Right cardiac atrium (tissue), 5 donors: ENCODE measurements at regions not wholly inside any gene's neighbourhood (a gene's known extent, or its start where the extent isn't known, plus 50 kb on each side); places are given as distances from the start of the nearest gene placed in this dataset.

Source experiments
- ATAC-seq, 2 donors: fragments of 200-7000 bp; cut with Tn5 transposase; one replicate each; pipeline versions ENCODE4 v1.8.0 to v1.9.1; 2020; ENCODE audit warnings: moderate library complexity in 2 of 2, mild to moderate bottlenecking in 1 of 2
- DNase-seq, 3 donors: peaks; one replicate each; pipeline ENCODE4 v3.0.0-alpha.2; 2020
- H3K27ac ChIP-seq: one replicate; pipeline ENCODE4 v1.5.1; 2013; ENCODE audit warnings: mild to moderate bottlenecking, low read length, control low read depth, moderate library complexity
- H3K27me3 ChIP-seq: one replicate; pipeline ENCODE4 v1.6.1; 2013; ENCODE audit not compliant: control insufficient read depth, insufficient read depth
- H3K4me1 ChIP-seq: one replicate; pipeline ENCODE4 v1.6.1; 2013; ENCODE audit warnings: low read length; ENCODE audit not compliant: control insufficient read depth, insufficient read depth
- H3K4me3 ChIP-seq: one replicate; pipeline ENCODE4 v1.5.1; 2013; ENCODE audit warnings: low read length, control low read depth
- H3K9me3 ChIP-seq: one replicate; pipeline ENCODE4 v1.6.1; 2013; ENCODE audit warnings: low read length; ENCODE audit not compliant: control insufficient read depth
- WGBS: extraction: QIAGEN DNeasy Blood & Tissue Kit; methylation state at CpG from one replicate; pipeline ENCODE4 v1.1.7; 2013; 5-methylcytosine and 5-hydroxymethylcytosine counted together
- intact Hi-C, 4 donors: fragments of 100-400 bp; cut with DNase I; formaldehyde crosslinking; loops; one replicate each; pipeline versions ENCODE4 v1.11.0 to v1.14.0; 2022 to 2023
- donor health status: healthy with polysubstance abuse.
- donor health status: DM: no; HTN: yes; CAD: no.
- donor health status: DM: no; HTN: no; CAD: no.
- donor health status: DM: no; HTN: yes; CAD: no; lungs with severe emphysema.
- donor health status: DM: yes; HTN: yes; CAD: no.

DNA sequence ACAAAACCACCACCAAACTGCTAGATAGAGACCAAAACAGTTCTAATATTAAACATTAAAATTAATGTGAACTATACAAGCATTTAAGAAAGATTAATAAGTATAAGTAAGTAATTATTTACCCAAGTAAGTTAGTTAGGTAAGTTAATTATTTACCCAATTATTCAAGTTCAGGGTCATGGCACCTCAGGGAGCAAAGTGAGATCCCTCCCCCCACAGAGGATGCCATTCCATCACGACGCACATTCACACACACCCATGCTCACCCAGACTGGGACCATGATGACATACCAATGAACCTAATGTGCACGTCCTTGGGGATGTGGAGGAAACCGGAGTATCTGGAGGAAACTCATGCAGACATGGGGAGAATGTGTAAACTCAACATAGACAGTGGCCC lies 229.1 kb downstream of the NR2F2 start:
- 89% methylated on average over 4 of the region's 4 CpGs for WGBS
- intact Hi-C loops, result no loop called here

DNA sequence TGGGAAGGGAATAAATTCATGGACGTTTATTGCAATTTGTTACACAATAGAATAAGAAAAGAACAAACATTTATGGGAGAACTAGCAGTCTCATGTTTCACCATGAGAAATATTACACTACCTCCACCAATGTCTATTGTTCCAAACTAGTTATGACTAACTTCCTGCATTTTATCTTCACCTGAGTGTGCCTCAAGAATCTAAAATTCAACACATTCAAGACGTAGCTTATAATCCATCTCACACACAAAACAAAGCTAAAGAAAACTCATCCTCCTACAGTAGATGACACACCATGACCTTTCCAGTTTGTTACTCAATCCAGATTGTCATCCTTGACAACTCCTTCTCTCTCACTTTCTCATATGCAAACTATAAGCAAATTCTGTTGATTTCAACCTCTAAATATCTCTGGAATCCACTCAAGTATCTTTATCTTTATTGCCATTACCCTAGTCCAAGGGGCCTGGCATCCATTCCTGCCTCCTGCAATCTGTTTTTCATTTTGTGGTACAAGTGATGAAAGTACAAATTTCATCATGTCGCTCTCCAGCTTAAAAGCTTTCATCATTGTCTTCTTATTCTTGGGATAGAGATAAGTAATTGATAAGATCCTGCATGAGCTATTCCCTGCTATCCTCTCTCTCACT lies 229.9 kb downstream of the NR2F2 start:
- intact Hi-C loops, result no loop called here
- 44% methylated on average over 3 of the region's 3 CpGs for WGBS
- H3K4me3 ChIP-seq, result no peak overlapping the region
- no peak for DNase-seq
- no peaks in the 10 kb centered on the region for H3K27me3 ChIP-seq
- H3K27ac ChIP-seq, result no peak overlapping the region
- no peak for ATAC-seq
- H3K4me1 ChIP-seq, result no peaks in the 10 kb centered on the region
- no peaks in the 10 kb centered on the region for H3K9me3 ChIP-seq

More for the DNA sequence above, 229.1 kb downstream of the NR2F2 start:
- H3K4me1 ChIP-seq, result no peaks in the 10 kb centered on the region
- H3K27ac ChIP-seq, result no peak overlapping the region
- DNase-seq (no peak), ATAC-seq (no peak)
- no peak overlapping the region for H3K4me3 ChIP-seq
- no peaks in the 10 kb centered on the region for H3K9me3 ChIP-seq
- H3K27me3 ChIP-seq, result no peaks in the 10 kb centered on the region

DNA sequence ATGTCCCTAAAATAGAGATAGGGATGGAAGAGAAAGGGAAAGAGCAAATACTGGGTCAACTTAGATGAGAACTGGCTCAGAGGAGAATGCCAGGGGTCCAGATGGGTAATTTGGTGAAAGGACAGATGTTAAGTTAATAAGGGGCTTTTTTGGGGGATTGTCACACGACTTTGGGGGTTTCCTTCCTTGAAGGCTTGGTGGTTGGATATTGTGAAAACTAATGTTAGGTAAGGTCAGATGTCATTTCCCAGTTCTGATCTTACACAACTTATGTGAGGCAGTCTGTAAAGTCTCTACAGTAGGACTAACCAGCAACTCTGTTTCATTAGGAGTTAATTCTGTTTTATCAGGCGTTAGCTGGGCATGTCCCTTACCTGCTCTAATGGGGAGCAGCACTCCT lies 231.1 kb downstream of the NR2F2 start:
- Histone ChIP-seq H3K4me3 (no peak overlapping the region), H3K27me3 (no peaks in the 10 kb centered on the region), H3K9me3 (no peaks in the 10 kb centered on the region), H3K27ac (no peak overlapping the region), H3K4me1 (no peaks in the 10 kb centered on the region)
- ATAC-seq (no peak), DNase-seq (no peak)
- intact Hi-C loops, result no loop called here
- WGBS, result 74% methylated on average over 2 of the region's 2 CpGs

DNA sequence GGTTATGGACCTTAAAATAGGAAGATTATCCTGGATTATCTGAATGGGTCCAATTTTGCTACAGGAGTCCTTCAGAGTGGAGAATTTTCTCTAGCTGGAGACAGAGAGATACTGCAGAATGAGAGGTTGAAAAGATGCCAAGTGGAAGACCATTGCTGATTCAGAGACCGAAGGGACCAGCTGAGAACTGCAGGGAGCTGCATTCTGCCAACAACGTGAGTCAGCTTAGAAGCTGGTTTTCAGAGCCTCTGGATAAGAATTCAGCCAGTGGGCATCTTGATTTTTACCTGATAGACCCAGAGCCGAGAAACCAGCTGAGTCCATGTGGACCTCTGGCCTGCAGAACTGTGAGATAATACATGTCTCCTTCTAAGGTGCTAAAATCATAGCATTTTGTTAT lies 234.0 kb downstream of the NR2F2 start:
- Histone ChIP-seq H3K27ac (no peak overlapping the region), H3K4me3 (no peak overlapping the region), H3K9me3 (no peaks in the 10 kb centered on the region), H3K4me1 (no peaks in the 10 kb centered on the region), H3K27me3 (no peaks in the 10 kb centered on the region)
- intact Hi-C loops, result no loop called here
- DNase-seq, result no peak
- ATAC-seq, result no peak
- WGBS, result 83% methylated on average over 3 of the region's 3 CpGs

DNA sequence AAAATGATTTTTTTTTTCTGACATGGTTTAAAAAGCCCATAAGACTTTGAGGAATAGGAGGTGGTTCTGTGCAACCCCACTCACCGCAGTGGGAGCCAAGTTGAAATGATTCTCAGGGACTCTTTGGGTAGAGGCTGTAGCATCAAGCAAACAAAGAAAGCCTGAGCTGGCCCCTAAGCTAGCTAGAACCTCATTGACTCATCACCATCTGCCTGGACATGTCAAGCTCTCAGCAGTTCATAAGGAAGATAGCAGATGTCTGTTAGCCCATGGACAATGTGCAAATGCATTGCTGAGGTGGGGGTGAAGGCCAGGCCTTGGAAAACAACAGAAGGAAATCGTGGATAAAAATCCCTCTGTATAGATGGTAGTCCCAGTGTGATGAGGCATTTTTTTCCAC lies 234.8 kb downstream of the NR2F2 start:
- H3K27ac ChIP-seq, result no peak overlapping the region
- no peak for DNase-seq
- 75% methylated on average over 2 of the region's 2 CpGs for WGBS
- no peaks in the 10 kb centered on the region for H3K9me3 ChIP-seq
- no peak overlapping the region for H3K4me3 ChIP-seq
- no peaks in the 10 kb centered on the region for H3K27me3 ChIP-seq
- no peaks in the 10 kb centered on the region for H3K4me1 ChIP-seq
- intact Hi-C loops, result no loop called here
- no peak for ATAC-seq

DNA sequence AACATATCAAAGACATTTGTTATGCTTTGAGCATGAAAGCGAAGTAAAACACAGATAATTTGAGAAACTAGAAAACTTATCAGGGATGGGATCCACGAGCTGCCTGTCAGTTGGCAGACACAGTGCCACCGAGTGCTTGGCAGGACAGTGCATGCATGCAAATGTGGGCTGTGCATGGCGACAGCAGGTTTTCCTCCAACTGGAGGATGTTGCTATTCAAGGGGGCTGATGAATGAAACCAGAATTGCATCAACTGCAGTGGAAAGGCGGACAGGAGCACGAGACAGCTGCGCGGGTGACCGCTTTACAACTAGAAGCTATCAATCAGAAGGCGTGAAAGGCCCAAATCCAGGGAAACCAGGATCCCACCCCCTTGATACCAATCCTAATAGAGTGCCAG lies 244.3 kb downstream of the NR2F2 start:
- H3K27me3 ChIP-seq, result no peaks in the 10 kb centered on the region
- no peaks in the 10 kb centered on the region for H3K4me1 ChIP-seq
- H3K9me3 ChIP-seq, result no peaks in the 10 kb centered on the region
- intact Hi-C loops, result loop anchor here in 1 of 4 donors (5.0 kb wide), 1 partner anchor 217 kb away; no protein-coding TSS in a partner anchor
- H3K4me3 ChIP-seq, result no peak overlapping the region
- DNase-seq, result no peak
- no peak overlapping the region for H3K27ac ChIP-seq
- ATAC-seq, result no peak
- WGBS, result 87% methylated on average over 10 of the region's 10 CpGs

DNA sequence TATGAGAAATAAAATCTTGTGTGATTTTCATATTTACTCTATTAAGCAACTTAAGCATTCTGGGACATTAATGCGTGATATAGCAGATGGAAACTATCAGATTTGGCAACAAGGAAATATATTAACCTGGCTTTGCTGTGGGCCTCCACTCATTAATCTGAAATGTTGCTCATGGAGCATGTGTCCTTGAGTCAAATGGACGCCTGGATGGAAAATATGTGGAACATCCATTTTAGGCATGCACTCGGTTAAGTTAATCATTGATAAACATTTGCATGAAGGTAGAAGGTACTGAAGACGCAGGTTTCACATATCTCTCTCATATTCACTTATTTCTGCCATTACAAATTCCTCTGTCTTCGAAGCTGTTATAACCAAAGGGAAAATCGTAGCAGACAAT lies 246.1 kb downstream of the NR2F2 start:
- ATAC-seq (no peak), DNase-seq (no peak)
- no peaks in the 10 kb centered on the region for H3K27me3 ChIP-seq
- no peak overlapping the region for H3K4me3 ChIP-seq
- WGBS, result 86% methylated on average over 6 of the region's 6 CpGs
- H3K4me1 ChIP-seq, result no peaks in the 10 kb centered on the region
- H3K9me3 ChIP-seq, result no peaks in the 10 kb centered on the region
- no peak overlapping the region for H3K27ac ChIP-seq
- intact Hi-C loops, result loop anchor here in 1 of 4 donors (5.0 kb wide), 1 partner anchor 219 kb away; no protein-coding TSS in a partner anchor

DNA sequence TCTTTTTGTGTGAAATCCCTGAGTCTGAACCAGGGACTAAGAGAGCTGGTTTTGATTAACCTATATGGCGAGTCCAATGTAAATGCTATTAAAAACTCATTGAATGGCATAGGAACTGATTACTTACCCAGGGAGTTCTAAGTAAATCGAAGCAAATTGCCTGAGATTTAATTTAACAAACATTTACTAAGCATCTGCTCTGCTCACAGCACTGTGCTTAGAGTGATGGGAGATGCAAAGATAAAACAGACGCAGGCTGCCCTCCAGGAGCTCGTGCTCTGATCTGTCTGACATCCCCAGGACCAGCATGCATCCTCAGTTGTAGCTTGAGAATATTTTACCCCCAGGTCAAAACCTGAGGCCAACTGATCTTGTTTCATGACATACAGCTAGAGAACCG lies 247.9 kb downstream of the NR2F2 start:
- H3K4me1 ChIP-seq, result no peaks in the 10 kb centered on the region
- intact Hi-C loops, result loop anchor here in 1 of 4 donors (5.0 kb wide), 1 partner anchor 221 kb away; no protein-coding TSS in a partner anchor
- no peaks in the 10 kb centered on the region for H3K27me3 ChIP-seq
- DNase-seq (no peak), ATAC-seq (no peak)
- no peak overlapping the region for H3K27ac ChIP-seq
- no peak overlapping the region for H3K4me3 ChIP-seq
- 87% methylated on average over 5 of the region's 5 CpGs for WGBS
- no peaks in the 10 kb centered on the region for H3K9me3 ChIP-seq

DNA sequence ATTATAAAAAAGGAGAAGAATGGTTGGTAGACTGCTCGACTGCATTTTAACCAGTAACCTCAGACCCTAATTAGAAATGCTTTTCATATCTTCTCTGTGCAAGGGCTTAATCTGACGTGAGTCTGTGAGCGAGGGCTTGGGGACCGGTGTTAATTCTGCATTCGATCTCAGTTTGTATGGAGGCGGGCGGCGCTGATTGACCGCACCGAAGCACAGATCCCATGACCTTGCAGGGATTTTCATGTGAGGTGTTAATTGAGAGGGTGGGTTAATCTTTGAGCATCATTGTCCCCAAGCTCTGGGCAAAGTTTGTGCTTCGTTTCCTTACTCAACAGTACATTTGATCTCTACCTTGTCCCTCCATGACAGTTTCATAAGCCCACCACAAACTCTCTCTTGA lies 250.9 kb downstream of the NR2F2 start:
- ATAC-seq, result no peak

DNA sequence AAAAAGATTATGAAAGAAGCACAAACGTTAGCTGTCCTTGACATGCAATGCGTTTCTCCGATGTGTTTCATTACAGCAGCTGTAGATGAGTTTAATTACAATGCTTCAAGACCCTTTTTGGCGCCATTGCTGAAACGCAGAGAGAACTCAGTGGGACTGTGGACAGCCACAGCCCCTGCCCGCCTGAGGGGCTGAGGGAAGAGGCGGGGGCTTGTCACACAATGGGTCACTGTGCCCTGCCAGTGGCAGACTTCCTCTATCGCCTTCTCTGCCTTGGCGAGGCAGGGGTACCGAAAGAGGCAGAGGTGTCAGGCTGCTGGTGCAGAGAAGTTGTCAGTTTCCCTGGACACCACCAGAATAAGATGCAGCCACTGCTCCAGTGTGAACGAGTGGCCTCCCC lies 252.0 kb downstream of the NR2F2 start:
- H3K27ac ChIP-seq, result no peak overlapping the region
- H3K9me3 ChIP-seq, result no peaks in the 10 kb centered on the region
- 76% methylated on average over 11 of the region's 11 CpGs for WGBS
- no peaks in the 10 kb centered on the region for H3K27me3 ChIP-seq
- H3K4me3 ChIP-seq, result no peak overlapping the region
- no peak for ATAC-seq
- intact Hi-C loops, result loop anchor here in 3 of 4 donors (2.0 to 10.0 kb wide), 2 partner anchors 224 to 228 kb away; no protein-coding TSS in a partner anchor
- no peaks in the 10 kb centered on the region for H3K4me1 ChIP-seq
- DNase-seq, result no peak

More for the DNA sequence above, 250.9 kb downstream of the NR2F2 start:
- Histone ChIP-seq H3K4me3 (no peak overlapping the region), H3K27me3 (no peaks in the 10 kb centered on the region), H3K9me3 (no peaks in the 10 kb centered on the region), H3K27ac (no peak overlapping the region), H3K4me1 (no peaks in the 10 kb centered on the region)
- 89% methylated on average over 11 of the region's 11 CpGs for WGBS
- intact Hi-C loops, result loop anchor here in 2 of 4 donors (10.0 kb wide), 1 partner anchor 227 kb away; no protein-coding TSS in a partner anchor
- no peak for DNase-seq

DNA sequence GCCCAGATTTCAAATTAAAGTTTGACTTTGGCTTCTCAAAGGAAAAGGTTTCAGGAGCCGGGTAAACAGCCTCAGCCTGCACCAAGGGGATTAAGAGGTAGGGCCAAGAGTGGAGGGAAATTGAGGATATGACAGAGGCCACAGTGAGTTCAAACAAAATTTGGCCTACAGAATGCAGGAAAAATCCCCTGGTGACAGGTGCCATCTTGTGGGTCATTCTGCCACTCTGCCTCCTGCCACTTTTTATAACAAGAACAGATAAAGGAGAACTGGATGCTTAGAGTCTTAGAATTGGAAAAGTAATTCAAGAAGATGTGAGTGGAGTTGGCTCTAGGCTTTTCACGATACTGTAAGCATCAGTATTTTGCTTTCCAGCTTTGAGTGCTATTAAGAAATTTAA lies 253.2 kb downstream of the NR2F2 start:
- Histone ChIP-seq H3K4me3 (no peak overlapping the region), H3K27ac (no peak overlapping the region), H3K27me3 (no peaks in the 10 kb centered on the region), H3K9me3 (no peaks in the 10 kb centered on the region), H3K4me1 (no peaks in the 10 kb centered on the region)
- ATAC-seq (no peak), DNase-seq (no peak)
- 80% methylated on average over 2 of the region's 2 CpGs for WGBS
- intact Hi-C loops, result loop anchor here in 3 of 4 donors (2.0 to 10.0 kb wide), 2 partner anchors 225 to 229 kb away; no protein-coding TSS in a partner anchor
